Neural cell (in vitro differentiated cells): ENCODE measurements at regions not wholly inside any gene's neighbourhood (a gene's known extent, or its start where the extent isn't known, plus 50 kb on each side); places are given as distances from the start of the nearest gene placed in this dataset.

Experiments used
- H2AFZ ChIP-seq: fragments of 200-600, 300-800 bp; sonication (generic), shearing (Covaris generic); 2 replicates; pipeline ENCODE4 v1.6.0; 2014; ENCODE audit warnings: low read depth, mild to moderate bottlenecking, antibody characterized with exemption, low read length, moderate library complexity
- H3F3A ChIP-seq: fragments of 200-600 bp; shearing (Covaris generic); 2 replicates; pipeline ENCODE4 v1.6.1; 2016; ENCODE audit warnings: mild to moderate bottlenecking, moderate library complexity, mixed read lengths, antibody characterized with exemption, low read length; ENCODE audit not compliant: insufficient read depth, poor library complexity, severe bottlenecking
- H3K27ac ChIP-seq: fragments of 200-600, 300-800 bp; sonication (generic), shearing (Covaris generic); 2 replicates; pipeline ENCODE4 v1.5.1; 2014; ENCODE audit warnings: mild to moderate bottlenecking, low read length, moderate library complexity
- H3K27me3 ChIP-seq: fragments of 300-800, 200-600 bp; sonication (generic), shearing (Covaris generic); 2 replicates; pipeline ENCODE4 v1.6.0; 2014; ENCODE audit warnings: mild to moderate bottlenecking, low read depth, low read length, moderate library complexity; ENCODE audit not compliant: insufficient read depth
- H3K36me3 ChIP-seq: fragments of 300-800, 200-600 bp; sonication (generic), shearing (Covaris generic); 2 replicates; pipeline ENCODE4 v1.5.1; 2014; ENCODE audit warnings: mild to moderate bottlenecking, antibody characterized with exemption, low read length, moderate library complexity; ENCODE audit not compliant: insufficient read depth
- H3K4me2 ChIP-seq: fragments of 300-800, 200-600 bp; sonication (generic), shearing (Covaris generic); 2 replicates; pipeline ENCODE4 v1.6.0; 2014; ENCODE audit warnings: mild to moderate bottlenecking, low read length
- H3K4me3 ChIP-seq: fragments of 300-800, 200-600 bp; sonication (generic), shearing (Covaris generic); 2 replicates; pipeline ENCODE4 v1.5.1; 2014; ENCODE audit warnings: mild to moderate bottlenecking, low read length, moderate library complexity
- H3K79me2 ChIP-seq: fragments of 200-600 bp; shearing (Covaris generic); replicated peaks from 2 replicates; pipeline ENCODE4 v1.6.0; 2014; ENCODE audit warnings: mild to moderate bottlenecking, low read length, moderate library complexity; ENCODE audit not compliant: insufficient read depth
- H3K9ac ChIP-seq: fragments of 300-800, 200-600 bp; sonication (generic), shearing (Covaris generic); 2 replicates; pipeline ENCODE4 v1.6.1; 2016; ENCODE audit warnings: mild to moderate bottlenecking, low read length, mixed read lengths
- H3K9me2 ChIP-seq: fragments of 200-600 bp; shearing (Covaris generic); 2 replicates; pipeline ENCODE4 v1.6.1; 2016; ENCODE audit warnings: mild to moderate bottlenecking, low read length, mixed read lengths; ENCODE audit not compliant: insufficient read depth
- H3K9me3 ChIP-seq: fragments of 200-600, 300-800 bp; sonication (generic), shearing (Covaris generic); 2 replicates; pipeline ENCODE4 v1.6.1; 2016; ENCODE audit warnings: mild to moderate bottlenecking, mixed run types, low read length, moderate library complexity, mixed read lengths
- H4K20me1 ChIP-seq: fragments of 200-600 bp; shearing (Covaris generic); 2 replicates; pipeline ENCODE4 v1.6.1; 2016; ENCODE audit warnings: mild to moderate bottlenecking, mixed run types; ENCODE audit not compliant: insufficient read depth
- CTCF ChIP-seq: fragments of 450-650 bp; IDR thresholded peaks from 2 replicates; pipeline ENCODE4 v1.5.1; 2014; ENCODE audit warnings: antibody characterized with exemption, mild to moderate bottlenecking, moderate library complexity; ENCODE audit not compliant: poor library complexity, severe bottlenecking
- EP300 ChIP-seq: fragments of 450-650 bp; conservative IDR thresholded peaks from 2 replicates; pipeline ENCODE4 v1.6.1; 2014; ENCODE audit warnings: antibody characterized with exemption, mild to moderate bottlenecking, moderate library complexity; ENCODE audit not compliant: poor library complexity, severe bottlenecking
- EZH2 ChIP-seq: fragments of 200-600, 300-800 bp; shearing (Covaris generic), sonication (generic); IDR thresholded peaks from 2 replicates; pipeline ENCODE4 v1.6.1; 2014; ENCODE audit warnings: antibody characterized with exemption, low read length, borderline replicate concordance, mild to moderate bottlenecking; ENCODE audit not compliant: insufficient read depth, poor library complexity, severe bottlenecking
- POLR2AphosphoS5 ChIP-seq: IDR thresholded peaks from 2 replicates; pipeline ENCODE4 v1.6.1; 2012
- RAD21 ChIP-seq: fragments of 450-650 bp; conservative IDR thresholded peaks from 2 replicates; pipeline ENCODE4 v1.6.1; 2014; ENCODE audit warnings: antibody characterized with exemption, mild to moderate bottlenecking, moderate library complexity
- SMC3 ChIP-seq: fragments of 450-650 bp; conservative IDR thresholded peaks from 2 replicates; pipeline ENCODE4 v1.6.1; 2014; ENCODE audit warnings: antibody characterized with exemption, mild to moderate bottlenecking, moderate library complexity; ENCODE audit not compliant: poor library complexity
- TAF1 ChIP-seq: IDR thresholded peaks from 2 replicates; pipeline ENCODE4 v1.6.1; 2012; ENCODE audit warnings: low read depth
- TF ChIP-seq, protein P1 (sequence below): IDR thresholded peaks from 2 replicates; pipeline ENCODE4 v1.6.1; 2012; ENCODE audit warnings: borderline replicate concordance

- no peaks in the 10 kb centered on the region for H3K36me3 ChIP-seq
- H3K4me3 ChIP-seq = no peak overlapping the region
- no peaks in the 10 kb centered on the region for H3K9me2 ChIP-seq
- H3F3A ChIP-seq = peaks cover 3% of the 10 kb centered on the region
- TF ChIP-seq EZH2 = no peak
- TF ChIP-seq SMC3 = no peak
- TF ChIP-seq POLR2AphosphoS5 = no peak
- no peak for TF ChIP-seq EP300
- no peak for TF ChIP-seq TAF1
- TF ChIP-seq CTCF = no peak
- no peaks in the 10 kb centered on the region for H4K20me1 ChIP-seq
- H3K9me3 ChIP-seq = no peaks in the 10 kb centered on the region
- H3K9ac ChIP-seq = no peak overlapping the region
- H3K27ac ChIP-seq = no peak overlapping the region
- no peaks in the 10 kb centered on the region for H3K79me2 ChIP-seq
- no peak overlapping the region for H3K4me2 ChIP-seq
- H3K27me3 ChIP-seq = no peaks in the 10 kb centered on the region
- H2AFZ ChIP-seq = no peak overlapping the region
Observed at GRCh38 chr21:38077569-38077968, 161.3 kb upstream of the KCNJ6 start.

DNA sequence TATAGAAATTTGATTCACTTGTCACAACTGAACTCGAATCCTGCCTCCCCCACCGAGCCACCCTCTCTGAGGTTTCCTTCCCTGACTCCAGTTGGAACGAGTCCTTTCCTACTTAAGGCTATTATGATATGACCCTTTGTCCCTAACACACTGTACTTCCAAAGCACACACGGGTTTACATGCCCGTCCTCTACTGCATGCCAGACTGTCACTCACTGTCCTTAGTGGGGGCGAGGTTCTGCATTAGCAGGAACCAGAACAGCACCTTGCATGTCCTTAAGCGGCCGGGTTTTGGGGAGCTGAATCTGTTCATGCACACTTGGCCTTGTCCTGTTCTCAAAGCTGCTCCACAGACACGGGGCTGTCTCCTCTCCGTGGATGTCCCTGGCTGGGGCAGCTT, 164.6 kb upstream of the KCNJ6 start:
- Histone ChIP-seq H4K20me1 (no peaks in the 10 kb centered on the region), H3K9ac (peak overlapping the region; percentile 10), H3K27ac (peak overlapping the region; percentile 28), H3K27me3 (no peaks in the 10 kb centered on the region), H3K36me3 (no peaks in the 10 kb centered on the region), H3F3A (peaks cover 3% of the 10 kb centered on the region), H3K79me2 (no peaks in the 10 kb centered on the region), H2AFZ (no peak overlapping the region), H3K4me2 (no peak overlapping the region), H3K4me3 (peak overlapping the region; percentile 1), H3K9me2 (no peaks in the 10 kb centered on the region), H3K9me3 (no peaks in the 10 kb centered on the region)
- TF ChIP-seq RAD21 (no peak), EZH2 (no peak), EP300 (no peak)
- TF ChIP-seq, protein P1, sequence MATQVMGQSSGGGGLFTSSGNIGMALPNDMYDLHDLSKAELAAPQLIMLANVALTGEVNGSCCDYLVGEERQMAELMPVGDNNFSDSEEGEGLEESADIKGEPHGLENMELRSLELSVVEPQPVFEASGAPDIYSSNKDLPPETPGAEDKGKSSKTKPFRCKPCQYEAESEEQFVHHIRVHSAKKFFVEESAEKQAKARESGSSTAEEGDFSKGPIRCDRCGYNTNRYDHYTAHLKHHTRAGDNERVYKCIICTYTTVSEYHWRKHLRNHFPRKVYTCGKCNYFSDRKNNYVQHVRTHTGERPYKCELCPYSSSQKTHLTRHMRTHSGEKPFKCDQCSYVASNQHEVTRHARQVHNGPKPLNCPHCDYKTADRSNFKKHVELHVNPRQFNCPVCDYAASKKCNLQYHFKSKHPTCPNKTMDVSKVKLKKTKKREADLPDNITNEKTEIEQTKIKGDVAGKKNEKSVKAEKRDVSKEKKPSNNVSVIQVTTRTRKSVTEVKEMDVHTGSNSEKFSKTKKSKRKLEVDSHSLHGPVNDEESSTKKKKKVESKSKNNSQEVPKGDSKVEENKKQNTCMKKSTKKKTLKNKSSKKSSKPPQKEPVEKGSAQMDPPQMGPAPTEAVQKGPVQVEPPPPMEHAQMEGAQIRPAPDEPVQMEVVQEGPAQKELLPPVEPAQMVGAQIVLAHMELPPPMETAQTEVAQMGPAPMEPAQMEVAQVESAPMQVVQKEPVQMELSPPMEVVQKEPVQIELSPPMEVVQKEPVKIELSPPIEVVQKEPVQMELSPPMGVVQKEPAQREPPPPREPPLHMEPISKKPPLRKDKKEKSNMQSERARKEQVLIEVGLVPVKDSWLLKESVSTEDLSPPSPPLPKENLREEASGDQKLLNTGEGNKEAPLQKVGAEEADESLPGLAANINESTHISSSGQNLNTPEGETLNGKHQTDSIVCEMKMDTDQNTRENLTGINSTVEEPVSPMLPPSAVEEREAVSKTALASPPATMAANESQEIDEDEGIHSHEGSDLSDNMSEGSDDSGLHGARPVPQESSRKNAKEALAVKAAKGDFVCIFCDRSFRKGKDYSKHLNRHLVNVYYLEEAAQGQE = no peak

DNA sequence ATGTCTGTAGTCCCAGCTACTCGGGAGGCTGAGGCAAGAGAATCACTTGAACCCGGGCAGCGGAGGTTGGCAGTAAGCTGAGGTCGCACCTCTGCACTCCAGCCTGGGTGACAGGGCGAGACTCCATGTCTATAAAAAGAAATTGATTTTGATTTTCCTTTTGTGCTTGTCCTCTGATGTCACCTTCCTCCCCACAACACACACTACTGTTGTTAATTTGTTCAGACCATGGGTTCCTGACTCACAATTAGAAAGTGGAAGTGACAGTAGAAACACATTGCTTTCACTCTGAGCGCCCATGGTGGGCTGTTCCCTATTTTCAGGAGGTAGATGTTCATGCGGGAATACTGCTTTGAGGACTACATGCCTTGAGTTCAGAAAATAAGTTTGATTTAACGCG, 165.5 kb upstream of the KCNJ6 start:
- TF ChIP-seq SMC3 = no peak
- TF ChIP-seq CTCF = no peak
- no peak for TF ChIP-seq RAD21
- TF ChIP-seq, protein P1 = no peak
- H3F3A ChIP-seq = peaks cover 3% of the 10 kb centered on the region

More for the DNA sequence above, 165.5 kb upstream of the KCNJ6 start:
- no peaks in the 10 kb centered on the region for H3K27me3 ChIP-seq
- H3K27ac ChIP-seq = no peak overlapping the region
- no peaks in the 10 kb centered on the region for H3K9me3 ChIP-seq
- H3K79me2 ChIP-seq = no peaks in the 10 kb centered on the region
- H3K36me3 ChIP-seq = no peaks in the 10 kb centered on the region
- no peak overlapping the region for H3K4me3 ChIP-seq
- H3K9me2 ChIP-seq = no peaks in the 10 kb centered on the region
- H2AFZ ChIP-seq = no peak overlapping the region
- H3K9ac ChIP-seq = no peak overlapping the region
- no peak overlapping the region for H3K4me2 ChIP-seq
- H4K20me1 ChIP-seq = no peaks in the 10 kb centered on the region
